SJCRH30 (cell line): ENCODE measurements at regions not wholly inside any gene's neighbourhood (a gene's known extent, or its start where the extent isn't known, plus 50 kb on each side); places are given as distances from the start of the nearest gene placed in this dataset.
"Not testable (repeated sequence)": the region's sequence is repeated elsewhere in the genome, so short reads cannot be mapped to it uniquely, and the experiment has no call there.

Experiments used
- DNase-seq, 2 experiments: peaks; one replicate each; pipeline ENCODE4 v3.0.0-alpha.2; 2015 to 2020
- H3K27ac ChIP-seq: fragments of 250-450 bp; sonication (Bioruptor Pico); 2 replicates; pipeline ENCODE4 v1.5.1; 2020; ENCODE audit warnings: mild to moderate bottlenecking, moderate library complexity
- H3K27me3 ChIP-seq: fragments of 250-450 bp; sonication (Bioruptor Pico); 2 replicates; pipeline ENCODE4 v1.5.1; 2020; ENCODE audit warnings: mild to moderate bottlenecking, moderate library complexity
- H3K36me3 ChIP-seq: fragments of 250-450 bp; sonication (Bioruptor Pico); 2 replicates; pipeline ENCODE4 v1.5.1; 2020; ENCODE audit warnings: mild to moderate bottlenecking, moderate library complexity
- H3K4me1 ChIP-seq: fragments of 250-450 bp; sonication (Bioruptor Pico); 2 replicates; pipeline ENCODE4 v1.5.1; 2020; ENCODE audit warnings: mild to moderate bottlenecking, moderate library complexity
- H3K4me3 ChIP-seq: fragments of 250-450 bp; sonication (Bioruptor Pico); 2 replicates; pipeline ENCODE4 v1.5.1; 2020; ENCODE audit warnings: mild to moderate bottlenecking, moderate library complexity
- H3K9me3 ChIP-seq: fragments of 250-450 bp; sonication (Bioruptor Pico); replicated peaks from 2 replicates; pipeline ENCODE4 v1.5.1; 2020; ENCODE audit warnings: mild to moderate bottlenecking, moderate library complexity

DNA sequence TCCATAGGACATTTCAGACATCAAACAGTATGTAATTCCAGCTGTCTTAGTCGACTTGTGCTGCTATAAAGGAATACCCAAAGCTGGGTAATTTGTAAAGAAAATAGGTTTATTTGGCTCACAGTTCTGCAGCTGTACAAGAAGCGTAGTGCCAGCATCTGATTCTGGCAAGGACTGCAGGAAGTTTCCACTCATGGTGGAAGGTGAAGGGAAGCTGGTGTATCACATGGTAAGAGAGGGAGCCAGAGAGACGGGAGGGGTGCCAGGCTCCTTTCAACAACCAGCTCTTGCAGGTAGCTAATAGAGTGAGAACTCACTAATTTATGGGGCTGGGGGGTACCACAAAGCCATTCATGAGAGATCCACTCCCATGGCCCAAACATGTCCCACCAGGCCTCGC lies 253.0 kb upstream of the FGF13 start:
- H3K4me3 ChIP-seq: no peak overlapping the region
- no peaks in the 10 kb centered on the region for H3K9me3 ChIP-seq
- no peaks in the 10 kb centered on the region for H3K27me3 ChIP-seq
- no peaks in the 10 kb centered on the region for H3K4me1 ChIP-seq
- no peak overlapping the region for H3K27ac ChIP-seq
- DNase-seq: no peak
- H3K36me3 ChIP-seq: no peaks in the 10 kb centered on the region

GRCh38 chrX:138962419-138962818 lies 250.9 kb upstream of the FGF13 start:
- DNase-seq, H3K4me1 ChIP-seq, H3K27me3 ChIP-seq, H3K9me3 ChIP-seq, H3K27ac ChIP-seq, H3K4me3 ChIP-seq, H3K36me3 ChIP-seq: not testable (repeated sequence)

- DNase-seq: no peak
- H3K36me3 ChIP-seq: no peaks in the 10 kb centered on the region
These were observed 243.5 kb upstream of the FGF13 start for GRCh38 chrX:138954976-138955375.

GRCh38 chrX:138946926-138947325 lies 235.4 kb upstream of the FGF13 start:
- H3K27me3 ChIP-seq: no peaks in the 10 kb centered on the region
- H3K27ac ChIP-seq: no peak overlapping the region
- no peak for DNase-seq
- H3K4me1 ChIP-seq: no peaks in the 10 kb centered on the region
- no peak overlapping the region for H3K4me3 ChIP-seq
- no peaks in the 10 kb centered on the region for H3K9me3 ChIP-seq
- no peaks in the 10 kb centered on the region for H3K36me3 ChIP-seq

More at GRCh38 chrX:138954976-138955375, 243.5 kb upstream of the FGF13 start:
- Histone ChIP-seq H3K4me1 (no peaks in the 10 kb centered on the region), H3K9me3 (no peaks in the 10 kb centered on the region), H3K4me3 (no peak overlapping the region), H3K27ac (no peak overlapping the region), H3K27me3 (no peaks in the 10 kb centered on the region)

GRCh38 chrX:138945219-138945618 lies 233.7 kb upstream of the FGF13 start:
- H3K9me3 ChIP-seq: no peaks in the 10 kb centered on the region
- no peak overlapping the region for H3K4me3 ChIP-seq
- H3K4me1 ChIP-seq: no peaks in the 10 kb centered on the region
- no peak overlapping the region for H3K27ac ChIP-seq
- no peak for DNase-seq
- no peaks in the 10 kb centered on the region for H3K36me3 ChIP-seq
- no peaks in the 10 kb centered on the region for H3K27me3 ChIP-seq

DNA sequence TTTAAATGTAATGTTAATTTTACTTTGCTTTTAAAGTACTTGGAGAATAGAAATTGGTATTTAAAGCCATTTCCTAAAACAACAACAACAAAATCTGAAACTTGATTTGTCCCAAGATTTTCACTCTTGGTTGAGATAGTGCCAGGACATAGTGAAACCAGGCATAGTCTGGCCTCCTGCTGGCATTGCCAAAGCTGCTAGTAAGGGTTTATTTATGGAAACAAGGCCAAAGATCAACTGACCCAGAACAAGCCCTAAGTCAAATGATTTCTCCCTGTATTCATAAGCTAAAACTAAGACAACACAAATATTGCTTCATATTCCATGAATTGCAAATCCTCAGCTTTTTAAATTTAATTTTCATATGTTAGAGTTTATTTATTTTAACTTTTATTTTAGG lies 227.5 kb upstream of the FGF13 start:
- H3K36me3 ChIP-seq: no peaks in the 10 kb centered on the region
- no peak for DNase-seq
- H3K27me3 ChIP-seq: no peaks in the 10 kb centered on the region
- H3K9me3 ChIP-seq: no peaks in the 10 kb centered on the region
- H3K27ac ChIP-seq: no peak overlapping the region
- H3K4me3 ChIP-seq: no peak overlapping the region
- no peaks in the 10 kb centered on the region for H3K4me1 ChIP-seq

DNA sequence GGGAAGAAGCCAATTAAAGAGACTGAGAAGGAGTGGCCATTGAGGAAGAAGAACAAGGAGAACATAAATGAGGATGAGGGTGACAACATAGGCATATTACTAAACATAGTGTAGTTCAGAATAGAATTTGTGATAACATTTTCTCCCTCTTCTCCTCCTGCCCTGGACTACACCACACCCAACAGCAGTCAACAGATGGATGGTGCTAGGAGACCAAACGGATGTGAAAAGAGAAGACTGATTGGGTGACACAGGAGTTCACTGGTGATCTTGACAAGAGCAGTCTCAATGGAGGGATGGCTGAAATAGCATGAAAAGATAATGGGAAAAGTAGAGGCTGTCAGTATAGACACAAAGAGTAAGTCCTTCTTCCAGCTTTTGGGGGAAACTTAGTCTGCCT lies 226.5 kb upstream of the FGF13 start:
- Histone ChIP-seq H3K4me3 (no peak overlapping the region), H3K27me3 (no peaks in the 10 kb centered on the region), H3K27ac (no peak overlapping the region), H3K9me3 (no peaks in the 10 kb centered on the region), H3K36me3 (no peaks in the 10 kb centered on the region), H3K4me1 (no peaks in the 10 kb centered on the region)
- no peak for DNase-seq

DNA sequence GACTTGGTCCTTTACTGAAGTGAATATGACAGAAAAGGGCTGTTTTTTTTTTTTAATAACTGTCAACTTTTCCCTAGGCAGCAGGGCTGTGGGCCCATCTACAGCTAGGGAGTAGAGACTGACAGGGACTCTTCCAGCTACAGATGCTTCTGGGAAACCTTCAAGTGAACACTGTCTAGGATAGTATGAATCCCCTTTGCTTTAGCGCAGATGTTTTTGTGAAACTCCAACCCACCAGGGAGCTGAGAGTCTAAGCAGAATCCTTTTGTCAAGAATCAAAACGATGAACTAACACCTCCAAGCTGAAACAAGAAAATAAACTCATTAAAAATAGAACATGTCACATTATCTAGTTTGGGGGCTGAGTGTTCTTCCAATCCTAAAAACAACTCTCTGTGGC lies 219.7 kb upstream of the FGF13 start:
- Histone ChIP-seq H3K36me3 (no peaks in the 10 kb centered on the region), H3K4me1 (no peaks in the 10 kb centered on the region), H3K9me3 (no peaks in the 10 kb centered on the region), H3K4me3 (no peak overlapping the region), H3K27me3 (no peaks in the 10 kb centered on the region), H3K27ac (no peak overlapping the region)
- no peak for DNase-seq

DNA sequence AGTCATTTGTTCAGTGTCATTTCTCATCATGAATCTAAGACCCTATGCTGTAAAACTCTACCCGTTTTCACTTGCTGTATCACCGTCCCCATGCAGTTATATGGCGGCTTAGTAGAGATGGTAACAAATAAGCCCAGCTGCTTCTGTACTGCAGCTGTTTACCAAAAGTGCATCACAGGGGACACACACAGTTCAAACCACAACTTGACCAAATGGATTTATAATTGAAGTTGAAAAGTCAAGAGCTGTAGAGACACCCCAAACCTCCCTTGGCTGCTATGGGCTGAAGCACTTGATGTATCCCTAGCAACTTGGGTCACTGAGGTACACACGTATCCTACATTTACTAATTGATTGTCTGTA lies 219.0 kb upstream of the FGF13 start:
- no peaks in the 10 kb centered on the region for H3K9me3 ChIP-seq
- no peaks in the 10 kb centered on the region for H3K36me3 ChIP-seq
- no peaks in the 10 kb centered on the region for H3K27me3 ChIP-seq
- no peak overlapping the region for H3K4me3 ChIP-seq
- H3K4me1 ChIP-seq: no peaks in the 10 kb centered on the region
- DNase-seq: peak in 1 of 2 experiments; percentile 1
- H3K27ac ChIP-seq: no peak overlapping the region

- Histone ChIP-seq H3K4me3 (no peak overlapping the region), H3K27me3 (no peaks in the 10 kb centered on the region), H3K27ac (no peak overlapping the region), H3K36me3 (no peaks in the 10 kb centered on the region), H3K9me3 (no peaks in the 10 kb centered on the region), H3K4me1 (no peaks in the 10 kb centered on the region)
- DNase-seq: no peak
These were observed 218.5 kb upstream of the FGF13 start for GRCh38 chrX:138929926-138930582.

- H3K36me3 ChIP-seq: no peaks in the 10 kb centered on the region
- no peak overlapping the region for H3K4me3 ChIP-seq
- H3K9me3 ChIP-seq: no peaks in the 10 kb centered on the region
- H3K27ac ChIP-seq: no peak overlapping the region
- no peaks in the 10 kb centered on the region for H3K4me1 ChIP-seq
- DNase-seq: no peak
- H3K27me3 ChIP-seq: no peaks in the 10 kb centered on the region
These were observed 217.4 kb upstream of the FGF13 start for GRCh38 chrX:138928737-138929459.

- DNase-seq: peak; percentile 9 to 13
- Histone ChIP-seq H3K27ac (0 out of 2 replicates have a peak overlapping the region, but pooled peaks have one; percentile 24), H3K36me3 (no peaks in the 10 kb centered on the region), H3K4me1 (no peaks in the 10 kb centered on the region), H3K4me3 (no peak overlapping the region), H3K27me3 (no peaks in the 10 kb centered on the region), H3K9me3 (no peaks in the 10 kb centered on the region)
These were observed 213.8 kb upstream of the FGF13 start for GRCh38 chrX:138925330-138925729.

GRCh38 chrX:138923805-138924204 lies 212.3 kb upstream of the FGF13 start:
- no peaks in the 10 kb centered on the region for H3K9me3 ChIP-seq
- no peak for DNase-seq
- no peaks in the 10 kb centered on the region for H3K27me3 ChIP-seq

GRCh38 chrX:138921031-138921430 lies 209.5 kb upstream of the FGF13 start:
- Histone ChIP-seq H3K4me3 (no peak overlapping the region), H3K4me1 (no peaks in the 10 kb centered on the region), H3K27me3 (no peaks in the 10 kb centered on the region), H3K27ac (no peak overlapping the region), H3K9me3 (no peaks in the 10 kb centered on the region), H3K36me3 (no peaks in the 10 kb centered on the region)
- DNase-seq: no peak

More at GRCh38 chrX:138923805-138924204, 212.3 kb upstream of the FGF13 start:
- no peak overlapping the region for H3K27ac ChIP-seq
- H3K4me3 ChIP-seq: no peak overlapping the region
- H3K4me1 ChIP-seq: no peaks in the 10 kb centered on the region
- no peaks in the 10 kb centered on the region for H3K36me3 ChIP-seq

DNA sequence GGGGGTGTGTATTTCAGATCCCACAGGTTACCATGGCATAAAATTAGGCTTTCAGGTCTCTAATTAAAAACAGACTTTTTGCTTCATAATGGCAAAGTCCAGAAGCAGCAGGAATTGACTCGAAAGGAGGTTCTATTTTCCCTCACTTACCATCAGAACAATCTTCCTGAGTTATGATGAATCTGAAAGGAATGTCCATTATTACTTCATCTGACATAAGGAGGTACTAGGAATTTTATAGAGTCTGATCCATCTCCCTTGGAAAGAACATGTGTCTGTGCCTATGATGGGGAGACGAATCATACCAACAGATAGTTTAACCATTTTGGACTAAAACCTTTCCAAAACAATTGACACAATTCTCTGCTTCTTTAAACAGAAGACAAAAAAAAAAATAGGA lies 206.3 kb upstream of the FGF13 start:
- no peaks in the 10 kb centered on the region for H3K4me1 ChIP-seq
- DNase-seq: no peak

DNA sequence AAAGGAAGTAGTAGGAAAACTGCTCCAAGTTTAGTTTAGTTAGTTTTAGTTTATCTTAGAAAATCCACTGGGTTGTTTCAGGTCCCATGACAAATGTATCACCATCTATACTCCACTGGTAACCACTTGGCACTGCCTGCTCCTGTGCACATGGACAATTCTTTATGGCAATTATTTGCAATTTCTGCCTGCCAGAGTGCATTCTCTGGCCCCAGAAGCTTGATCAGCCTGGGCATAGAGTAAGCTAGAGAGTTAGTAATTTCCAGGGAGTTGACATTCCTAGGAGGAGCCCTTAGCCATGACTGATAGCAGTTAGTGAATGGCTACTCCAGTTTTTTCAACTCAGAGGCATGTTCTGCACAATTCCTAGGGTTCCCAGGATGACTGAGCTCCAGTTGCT lies 203.2 kb upstream of the FGF13 start:
- Histone ChIP-seq H3K4me1 (no peaks in the 10 kb centered on the region), H3K36me3 (no peaks in the 10 kb centered on the region), H3K4me3 (no peak overlapping the region), H3K27ac (no peak overlapping the region), H3K27me3 (no peaks in the 10 kb centered on the region), H3K9me3 (no peaks in the 10 kb centered on the region)
- DNase-seq: no peak

More for the DNA sequence above, 206.3 kb upstream of the FGF13 start:
- Histone ChIP-seq H3K9me3 (no peaks in the 10 kb centered on the region), H3K27ac (no peak overlapping the region), H3K27me3 (no peaks in the 10 kb centered on the region), H3K36me3 (no peaks in the 10 kb centered on the region), H3K4me3 (no peak overlapping the region)
